ENCODE measurements at regions not wholly inside any gene's neighbourhood (a gene's known extent, or its start where the extent isn't known, plus 50 kb on each side); places are given as distances from the start of the nearest gene placed in this dataset.

DNA sequence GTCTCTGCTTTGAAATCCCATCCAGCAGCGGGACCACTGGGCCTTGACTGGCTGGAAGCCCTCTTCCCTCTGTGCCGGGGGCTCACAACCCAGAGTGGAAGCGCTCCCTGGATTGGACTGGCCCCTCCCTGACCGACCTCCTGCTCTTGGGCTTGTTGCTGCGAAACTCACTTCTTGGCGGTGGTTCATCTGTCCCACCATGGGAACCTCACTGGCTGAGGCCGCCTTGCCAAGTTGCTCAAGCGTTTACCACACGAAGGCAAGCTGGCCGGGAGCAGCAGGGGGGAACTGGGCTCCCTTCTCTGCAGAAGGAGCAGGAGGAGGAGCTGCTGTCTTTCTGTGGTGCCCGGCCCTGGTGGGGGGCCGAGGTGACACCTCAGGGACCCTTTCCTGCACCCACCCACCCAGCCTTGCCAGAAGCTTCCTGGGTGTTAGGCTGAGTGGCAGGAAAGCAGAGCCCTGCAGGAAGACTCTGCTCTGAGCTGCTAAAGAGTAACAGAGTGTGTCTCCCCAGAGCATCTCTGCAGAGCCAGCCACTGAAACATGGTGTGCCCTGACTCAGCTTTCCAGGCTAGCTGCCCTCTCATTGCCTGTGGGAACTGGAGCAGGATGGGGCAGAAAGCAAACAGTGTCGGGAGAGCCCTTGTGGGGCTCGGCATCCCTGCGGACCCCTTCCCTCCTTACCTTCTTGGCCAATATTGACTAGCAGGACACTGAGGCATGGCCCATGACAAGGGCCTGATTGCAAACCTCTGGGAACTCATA, 88.5 kb upstream of the ALX4 start:
- no peak for TF ChIP-seq GATA2 (IDR thresholded peaks at IDR 0.05; ENCODE audit: low read depth, low read length)
- no peak for TF ChIP-seq GATA3 (IDR thresholded peaks at IDR 0.05; ENCODE audit: low read depth, low read length)

Data from SH-SY5Y (cell line).